Activated B cell treated with CpG ODN at 0.5 μM for 24 hours (primary cell): ENCODE measurements at regions not wholly inside any gene's neighbourhood (a gene's known extent, or its start where the extent isn't known, plus 50 kb on each side); places are given as distances from the start of the nearest gene placed in this dataset.
A peak's percentile ranks its signal among the peaks of the same experiment; 100 is the strongest.

Source experiments
- ATAC-seq: fragments of 200-7000 bp; cut with Tn5 transposase; one replicate; pipeline ENCODE4 v1.10.0; 2021; ENCODE audit warnings: low read depth, mild to moderate bottlenecking, moderate library complexity
- CTCF ChIA-PET: fragments of 350-600 bp; sonication (Branson Sonifier 250); formaldehyde crosslinking; loops from one replicate; lab custom pipeline; 2021; ENCODE audit warnings: antibody characterized with exemption; lab: Charles Lee
- POLR2A ChIA-PET: fragments of 350-600 bp; sonication (Branson Sonifier 250); formaldehyde crosslinking; loops from one replicate; lab custom pipeline; 2021; ENCODE audit warnings: antibody characterized with exemption; lab: Charles Lee
- DNase-seq: peaks from one replicate; pipeline ENCODE4 v3.0.0; 2022
- H3K27ac Mint-ChIP-seq: one replicate; pipeline ENCODE4 v1.8.0; 2020; ENCODE audit warnings: mixed read lengths
- H3K27me3 Mint-ChIP-seq: one replicate; pipeline ENCODE4 v1.8.0; 2021; ENCODE audit warnings: mixed read lengths
- H3K36me3 Mint-ChIP-seq: one replicate; pipeline ENCODE4 v1.8.0; 2021; ENCODE audit warnings: low read depth, mixed read lengths
- H3K4me1 Mint-ChIP-seq: one replicate; pipeline ENCODE4 v1.8.0; 2021; ENCODE audit warnings: mixed read lengths
- H3K4me3 Mint-ChIP-seq: one replicate; pipeline ENCODE4 v1.8.0; 2020; ENCODE audit warnings: mild to moderate bottlenecking, mixed read lengths
- H3K9me3 Mint-ChIP-seq: one replicate; pipeline ENCODE4 v1.8.0; 2020; ENCODE audit warnings: mixed read lengths
- intact Hi-C: fragments of 100-400 bp; cut with micrococcal nuclease; formaldehyde crosslinking; loops from one replicate; pipeline ENCODE4 v1.15.1; 2024
- TF ChIP-seq, protein P1 (sequence below): fragments of 200-600 bp; IDR thresholded peaks from one replicate; pipeline ENCODE4 v1.8.0; 2022; ENCODE audit warnings: antibody characterized with exemption, mild to moderate bottlenecking

GRCh38 chr16:31710134-31710533, 163.5 kb upstream of the ZNF267 start:
- no peaks in the 10 kb centered on the region for H3K27me3 Mint-ChIP-seq
- H3K27ac Mint-ChIP-seq = no peak overlapping the region
- TF ChIP-seq, protein P1, sequence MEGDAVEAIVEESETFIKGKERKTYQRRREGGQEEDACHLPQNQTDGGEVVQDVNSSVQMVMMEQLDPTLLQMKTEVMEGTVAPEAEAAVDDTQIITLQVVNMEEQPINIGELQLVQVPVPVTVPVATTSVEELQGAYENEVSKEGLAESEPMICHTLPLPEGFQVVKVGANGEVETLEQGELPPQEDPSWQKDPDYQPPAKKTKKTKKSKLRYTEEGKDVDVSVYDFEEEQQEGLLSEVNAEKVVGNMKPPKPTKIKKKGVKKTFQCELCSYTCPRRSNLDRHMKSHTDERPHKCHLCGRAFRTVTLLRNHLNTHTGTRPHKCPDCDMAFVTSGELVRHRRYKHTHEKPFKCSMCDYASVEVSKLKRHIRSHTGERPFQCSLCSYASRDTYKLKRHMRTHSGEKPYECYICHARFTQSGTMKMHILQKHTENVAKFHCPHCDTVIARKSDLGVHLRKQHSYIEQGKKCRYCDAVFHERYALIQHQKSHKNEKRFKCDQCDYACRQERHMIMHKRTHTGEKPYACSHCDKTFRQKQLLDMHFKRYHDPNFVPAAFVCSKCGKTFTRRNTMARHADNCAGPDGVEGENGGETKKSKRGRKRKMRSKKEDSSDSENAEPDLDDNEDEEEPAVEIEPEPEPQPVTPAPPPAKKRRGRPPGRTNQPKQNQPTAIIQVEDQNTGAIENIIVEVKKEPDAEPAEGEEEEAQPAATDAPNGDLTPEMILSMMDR = no peak
- H3K36me3 Mint-ChIP-seq = peaks cover 57% of the 10 kb centered on the region
- DNase-seq (no peak), ATAC-seq (no peak)
- peaks cover 23% of the 10 kb centered on the region for H3K4me1 Mint-ChIP-seq
- ChIA-PET POLR2A (interaction anchor here (0.7 to 1.6 kb wide), 3 partner anchors 9 to 205 kb away, joined by 3 read pairs; no protein-coding TSS in a partner anchor), CTCF (no interaction called here)
- intact Hi-C loops = loop anchor here (5.0 kb wide), 2 partner anchors 203 to 253 kb away; partner anchors contain the start of genes ARMC5 and RUSF1
- H3K4me3 Mint-ChIP-seq = no peak overlapping the region
- H3K9me3 Mint-ChIP-seq = no peaks in the 10 kb centered on the region

DNA sequence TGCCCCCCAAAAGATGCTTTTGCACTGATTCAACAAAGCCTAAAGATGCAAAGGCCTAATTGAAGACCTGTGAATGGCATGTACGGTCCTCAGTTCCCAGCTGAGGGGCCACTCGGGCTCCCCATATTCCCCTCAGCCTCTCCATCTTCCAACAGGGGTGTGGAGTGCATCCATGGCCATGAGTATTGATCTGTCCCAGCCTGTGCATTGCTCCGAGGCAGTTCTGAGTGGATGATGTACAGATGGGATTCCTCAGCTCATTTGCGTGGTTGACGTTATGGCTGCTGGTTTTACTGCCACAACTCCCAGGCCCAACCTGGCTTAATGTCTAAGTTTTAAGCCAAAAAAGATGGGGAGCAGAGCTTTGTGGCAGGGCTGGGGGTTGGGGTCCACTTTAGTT, 162.7 kb upstream of the ZNF267 start:
- POLR2A ChIA-PET = interaction anchor here (0.9 to 1.6 kb wide), 3 partner anchors 9 kb away, joined by 3 to 7 read pairs (median 3); no protein-coding TSS in a partner anchor
- peaks cover 49% of the 10 kb centered on the region for H3K36me3 Mint-ChIP-seq
- peaks cover 31% of the 10 kb centered on the region for H3K4me1 Mint-ChIP-seq
- CTCF ChIA-PET = no interaction called here
- H3K9me3 Mint-ChIP-seq = no peaks in the 10 kb centered on the region
- H3K27ac Mint-ChIP-seq = no peak overlapping the region
- no peak overlapping the region for H3K4me3 Mint-ChIP-seq
- ATAC-seq (no peak), DNase-seq (no peak)
- H3K27me3 Mint-ChIP-seq = no peaks in the 10 kb centered on the region
- TF ChIP-seq, protein P1 = no peak
- intact Hi-C loops = loop anchor here (5.0 kb wide), 2 partner anchors 204 to 254 kb away; partner anchors contain the start of genes ARMC5 and RUSF1

GRCh38 chr16:31711344-31711845, 162.2 kb upstream of the ZNF267 start:
- Mint-ChIP-seq H3K9me3 (no peaks in the 10 kb centered on the region), H3K4me1 (peaks cover 36% of the 10 kb centered on the region), H3K27me3 (no peaks in the 10 kb centered on the region), H3K27ac (no peak overlapping the region), H3K4me3 (no peak overlapping the region), H3K36me3 (peaks cover 48% of the 10 kb centered on the region)
- ChIA-PET POLR2A (interaction anchor here (0.9 to 1.6 kb wide), 3 partner anchors 9 to 162 kb away, joined by 3 to 7 read pairs (median 3); partner anchors contain the start of gene ZNF267), CTCF (no interaction called here)
- ATAC-seq = no peak
- TF ChIP-seq, protein P1 = no peak
- intact Hi-C loops = loop anchor here (5.0 kb wide), 2 partner anchors 204 to 254 kb away; partner anchors contain the start of genes ARMC5 and RUSF1
- DNase-seq = no peak

DNA sequence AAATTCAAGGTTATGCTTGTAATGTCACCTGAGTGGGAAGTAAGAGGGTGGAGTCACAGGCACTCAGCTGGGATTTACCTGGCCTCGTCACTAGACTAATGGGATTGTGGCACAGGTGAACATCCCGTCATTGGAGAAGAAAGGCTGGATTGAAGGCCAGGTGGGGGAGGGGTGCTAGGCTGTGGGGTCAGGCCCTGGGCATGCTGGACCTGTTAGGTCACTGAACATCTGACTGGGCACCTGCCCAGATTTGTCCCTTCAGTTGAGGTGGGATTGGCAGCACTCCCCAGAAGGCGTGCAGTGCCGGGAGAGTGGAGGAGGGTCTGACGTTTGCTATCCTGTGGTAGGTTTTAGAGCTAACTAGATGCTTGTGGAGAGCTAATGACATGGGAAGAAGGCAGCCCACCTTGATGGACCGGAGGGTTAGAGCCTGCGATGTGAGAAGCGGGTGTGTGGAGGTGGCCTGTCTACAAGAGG, 161.5 kb upstream of the ZNF267 start:
- Mint-ChIP-seq H3K27me3 (no peaks in the 10 kb centered on the region), H3K4me1 (peaks cover 39% of the 10 kb centered on the region), H3K9me3 (no peaks in the 10 kb centered on the region), H3K36me3 (peaks cover 45% of the 10 kb centered on the region), H3K27ac (no peak overlapping the region), H3K4me3 (peak overlapping the region; percentile 48)
- POLR2A ChIA-PET = interaction anchor here (0.9 to 2.1 kb wide), 5 partner anchors 10 to 252 kb away, joined by 3 to 11 read pairs (median 9); partner anchors contain the start of genes ARMC5, RUSF1 and ZNF267
- DNase-seq (no peak), ATAC-seq (no peak)
- TF ChIP-seq, protein P1 = no peak
- CTCF ChIA-PET = no interaction called here
- intact Hi-C loops = loop anchor here (5.0 kb wide), 2 partner anchors 205 to 255 kb away; partner anchors contain the start of genes ARMC5 and RUSF1
